ENCODE measurements at regions not wholly inside any gene's neighbourhood (a gene's known extent, or its start where the extent isn't known, plus 50 kb on each side); places are given as distances from the start of the nearest gene placed in this dataset.

- no peak for TF ChIP-seq CTCF (conservative IDR thresholded peaks at IDR 0.05)
- Histone ChIP-seq H3K4me1 (ENCODE audit: control insufficient read depth, insufficient read depth, low read length) (peaks cover 3% of the 10 kb centered on the region), H3K9me3 (ENCODE audit: control insufficient read depth, low read length) (peaks cover 21% of the 10 kb centered on the region), H3K27ac (ENCODE audit: low read depth, low read length) (no peak overlapping the region), H3K9ac (ENCODE audit: extremely low read depth, low read length, poor library complexity, severe bottlenecking) (no peak overlapping the region), H3K27me3 (ENCODE audit: control insufficient read depth, insufficient read depth, low read length, poor library complexity, severe bottlenecking) (no peaks in the 10 kb centered on the region), H3K36me3 (ENCODE audit: control insufficient read depth, insufficient read depth, low read length) (no peaks in the 10 kb centered on the region), H3K4me3 (ENCODE audit: low read length) (no peak overlapping the region)
- Mint-ChIP-seq H3K4me1 (peaks cover 12% of the 10 kb centered on the region), H3K9me3 (peaks cover 14% of the 10 kb centered on the region), H3K36me3 (ENCODE audit: low read depth) (peaks cover 9% of the 10 kb centered on the region), H3K27ac (no peak overlapping the region), H3K4me3 (no peak overlapping the region), H3K27me3 (ENCODE audit: insufficient read depth) (no peaks in the 10 kb centered on the region)
- no peak for DNase-seq
- WGBS, 2 experiments (ENCODE audit: insufficient coverage in 1 of 2, insufficient read length in 1 of 2): 85 to 94% methylated on average over 5 of the region's 5 CpGs
These were observed 77.0 kb downstream of the SPRY2 start for GRCh38 chr13:80263745-80264513.

- no peak for DNase-seq
- Mint-ChIP-seq H3K4me1 (peaks cover 12% of the 10 kb centered on the region), H3K36me3 (ENCODE audit: low read depth) (peaks cover 9% of the 10 kb centered on the region), H3K27ac (peak overlapping the region; percentile 50), H3K27me3 (ENCODE audit: insufficient read depth) (no peaks in the 10 kb centered on the region), H3K4me3 (no peak overlapping the region), H3K9me3 (peaks cover 14% of the 10 kb centered on the region)
- H3K9ac ChIP-seq (ENCODE audit: extremely low read depth, low read length, poor library complexity, severe bottlenecking): no peak overlapping the region
- no peaks in the 10 kb centered on the region for H3K27me3 ChIP-seq (ENCODE audit: control insufficient read depth, insufficient read depth, low read length, poor library complexity, severe bottlenecking)
- TF ChIP-seq CTCF (conservative IDR thresholded peaks at IDR 0.05): no peak
- 92 to 100% methylated on average over 2 to 5 of the region's 5 CpGs for WGBS, 2 experiments (ENCODE audit: insufficient coverage in 1 of 2, insufficient read length in 1 of 2)
- H3K36me3 ChIP-seq (ENCODE audit: control insufficient read depth, insufficient read depth, low read length): no peaks in the 10 kb centered on the region
- no peak overlapping the region for H3K27ac ChIP-seq (ENCODE audit: low read depth, low read length)
- no peak overlapping the region for H3K4me3 ChIP-seq (ENCODE audit: low read length)
- H3K9me3 ChIP-seq (ENCODE audit: control insufficient read depth, low read length): peaks cover 21% of the 10 kb centered on the region
- H3K4me1 ChIP-seq (ENCODE audit: control insufficient read depth, insufficient read depth, low read length): peaks cover 3% of the 10 kb centered on the region
These were observed 78.8 kb downstream of the SPRY2 start for GRCh38 chr13:80262051-80262695.

- Mint-ChIP-seq H3K4me1 (peaks cover 12% of the 10 kb centered on the region), H3K9me3 (peaks cover 6% of the 10 kb centered on the region), H3K27ac (no peak overlapping the region), H3K4me3 (no peak overlapping the region), H3K36me3 (ENCODE audit: low read depth) (peaks cover 9% of the 10 kb centered on the region), H3K27me3 (ENCODE audit: insufficient read depth) (no peaks in the 10 kb centered on the region)
- Histone ChIP-seq H3K9ac (ENCODE audit: extremely low read depth, low read length, poor library complexity, severe bottlenecking) (no peak overlapping the region), H3K27ac (ENCODE audit: low read depth, low read length) (no peak overlapping the region), H3K36me3 (ENCODE audit: control insufficient read depth, insufficient read depth, low read length) (no peaks in the 10 kb centered on the region), H3K4me1 (ENCODE audit: control insufficient read depth, insufficient read depth, low read length) (peaks cover 3% of the 10 kb centered on the region), H3K9me3 (ENCODE audit: control insufficient read depth, low read length) (peaks cover 10% of the 10 kb centered on the region), H3K27me3 (ENCODE audit: control insufficient read depth, insufficient read depth, low read length, poor library complexity, severe bottlenecking) (no peaks in the 10 kb centered on the region), H3K4me3 (ENCODE audit: low read length) (no peak overlapping the region)
- TF ChIP-seq CTCF (conservative IDR thresholded peaks at IDR 0.05): no peak
- no peak for DNase-seq
- 90% methylated on average over 1 of the region's 1 CpG; no CpG with 5 or more reads in 1 of the 2 experiments for WGBS, 2 experiments (ENCODE audit: insufficient coverage in 1 of 2, insufficient read length in 1 of 2)
These were observed 81.8 kb downstream of the SPRY2 start for GRCh38 chr13:80259159-80259558.
